HCT116 (cell line): ENCODE measurements at regions not wholly inside any gene's neighbourhood (a gene's known extent, or its start where the extent isn't known, plus 50 kb on each side); places are given as distances from the start of the nearest gene placed in this dataset.

Experiments used
- ATAC-seq: fragments of 200-7000 bp; cut with Tn5 transposase; 2 replicates; pipeline ENCODE4 v1.9.1; 2020; ENCODE audit warnings: mild to moderate bottlenecking, moderate library complexity
- BruUV-seq: library from RNA; stranded (reverse); fragments of 400-500 nt; replicated peaks from 2 replicates; lab custom pipeline; 2021; lab: Mats Ljungman, UMichigan
- CTCF ChIA-PET: fragments of 300-600 bp; sonication (Branson Sonifier 250); formaldehyde crosslinking; loops from one replicate; lab custom pipeline; 2021; ENCODE audit warnings: antibody characterized with exemption; lab: Charles Lee
- POLR2A ChIA-PET: fragments of 300-600, 350-600 bp; sonication (Branson Sonifier 250); formaldehyde crosslinking; loops from one replicate; lab custom pipeline; 2021; ENCODE audit warnings: antibody characterized with exemption; lab: Charles Lee
- RAD21 ChIA-PET, 2 experiments: fragments of 300-600 bp; sonication (Branson Sonifier 250); formaldehyde crosslinking; loops; one replicate each; lab custom pipeline; 2023; ENCODE audit warnings: low total read pairs in 2 of 2; ENCODE audit not compliant: uncharacterized antibody in 2 of 2, unreplicated experiment in 2 of 2, low non-redundant PET in 1 of 2; lab: Charles Lee
- DNase-seq: peaks from one replicate; pipeline ENCODE4 v3.0.0-alpha.2; 2010; ENCODE audit warnings: low read depth, low spot score
- H2AFZ ChIP-seq: fragments of 200-600 bp; shearing (Covaris generic), sonication (generic); 2 replicates; pipeline ENCODE4 v1.6.1; 2017; ENCODE audit warnings: low read depth, mixed run types, mixed read lengths, antibody characterized with exemption, low read length; ENCODE audit not compliant: poor library complexity, severe bottlenecking
- H3K27ac ChIP-seq: 2 replicates; pipeline ENCODE4 v1.5.1; 2012; ENCODE audit warnings: low read depth, low read length
- H3K27me3 ChIP-seq: fragments of 200-600 bp; sonication (generic); 2 replicates; pipeline ENCODE4 v1.6.1; 2016; ENCODE audit warnings: mixed run types, low read length, mixed read lengths; ENCODE audit not compliant: insufficient read depth
- H3K36me3 ChIP-seq, 2 experiments: fragments of 200-500 bp in 1 of 2; fragments of 200-600 bp in 1 of 2; sonication (Bioruptor generic) in 1 of 2; sonication (generic) in 1 of 2; 2 replicates each; pipeline versions ENCODE4 v1.5.1 to v1.6.1; 2014 to 2016; ENCODE audit warnings: low read length in 2 of 2, inconsistent platforms in 1 of 2, mixed read lengths in 1 of 2, mixed run types in 1 of 2; ENCODE audit not compliant: insufficient read depth in 2 of 2, control insufficient read depth in 1 of 2
- H3K4me1 ChIP-seq, 2 experiments: fragments of 200-600 bp in 1 of 2; sonication (generic) in 1 of 2; 2 replicates each; pipeline versions ENCODE4 v1.5.1 to v1.6.1; 2012 to 2017; ENCODE audit warnings: low read length in 2 of 2, inconsistent platforms in 1 of 2, mild to moderate bottlenecking in 1 of 2, mixed read lengths in 1 of 2, mixed run types in 1 of 2, moderate library complexity in 1 of 2; ENCODE audit not compliant: insufficient read depth in 2 of 2, control insufficient read depth in 1 of 2
- H3K4me2 ChIP-seq: fragments of 200-600 bp; sonication (generic); 2 replicates; pipeline ENCODE4 v1.6.1; 2017; ENCODE audit warnings: mixed run types, low read length, mixed read lengths
- H3K4me3 ChIP-seq, 2 experiments: fragments of 200-600 bp in 1 of 2; sonication (generic) in 1 of 2; replicated peaks in 1 of 2; 2 replicates each; pipeline ENCODE4 v1.5.1; 2011 to 2016; ENCODE audit warnings: low read length in 2 of 2, control low read depth in 1 of 2, low read depth in 1 of 2, mild to moderate bottlenecking in 1 of 2, mixed read lengths in 1 of 2, mixed run types in 1 of 2
- H3K79me2 ChIP-seq: fragments of 200-600 bp; sonication (generic); 2 replicates; pipeline ENCODE4 v1.6.1; 2017; ENCODE audit warnings: mild to moderate bottlenecking, mixed run types, low read length, moderate library complexity, mixed read lengths; ENCODE audit not compliant: insufficient read depth
- H3K9ac ChIP-seq: fragments of 200-600 bp; sonication (generic); 2 replicates; pipeline ENCODE4 v1.6.1; 2016; ENCODE audit warnings: low read length, mixed read lengths
- H3K9me2 ChIP-seq: fragments of 200-600 bp; sonication (generic), shearing (Covaris generic); 2 replicates; pipeline ENCODE4 v1.6.1; 2017; ENCODE audit warnings: mixed run types, mild to moderate bottlenecking, moderate library complexity; ENCODE audit not compliant: insufficient read depth
- H3K9me3 ChIP-seq, 2 experiments: fragments of 200-500 bp in 1 of 2; fragments of 200-600 bp in 1 of 2; sonication (Bioruptor generic) in 1 of 2; sonication (generic) in 1 of 2; 2 replicates each; pipeline ENCODE4 v1.6.1; 2014 to 2017; ENCODE audit warnings: low read length in 2 of 2, mixed read lengths in 2 of 2, inconsistent platforms in 1 of 2, low read depth in 1 of 2, mild to moderate bottlenecking in 1 of 2, mixed run types in 1 of 2, moderate library complexity in 1 of 2; ENCODE audit not compliant: control insufficient read depth in 1 of 2, insufficient read depth in 1 of 2
- H4K20me1 ChIP-seq: fragments of 200-600 bp; sonication (generic), shearing (Covaris generic); 2 replicates; pipeline ENCODE4 v1.6.1; 2017; ENCODE audit warnings: mixed run types, mild to moderate bottlenecking, moderate library complexity; ENCODE audit not compliant: insufficient read depth
- CEBPB ChIP-seq: IDR thresholded peaks from 2 replicates; pipeline ENCODE4 v1.6.1; 2012; ENCODE audit warnings: low read depth
- ELF1 ChIP-seq: IDR thresholded peaks from 2 replicates; pipeline ENCODE4 v1.6.1; 2012; ENCODE audit warnings: low read depth, borderline replicate concordance
- JUND ChIP-seq: IDR thresholded peaks from 2 replicates; pipeline ENCODE4 v1.6.1; 2012
- POLR2A ChIP-seq: IDR thresholded peaks from 2 replicates; pipeline ENCODE4 v1.7.0; 2011; ENCODE audit warnings: borderline replicate concordance; ENCODE audit not compliant: insufficient read depth, insufficient read length; ENCODE audit errors: extremely low read depth
- SIN3A ChIP-seq: IDR thresholded peaks from 2 replicates; pipeline ENCODE4 v1.6.1; 2012; ENCODE audit warnings: low read depth
- YY1 ChIP-seq: IDR thresholded peaks from 2 replicates; pipeline ENCODE4 v1.6.1; 2011; ENCODE audit warnings: low read length, low read depth, moderate library complexity, mild to moderate bottlenecking; ENCODE audit not compliant: insufficient replicate concordance; ENCODE audit errors: extremely low read depth
- ZFX ChIP-seq: fragments of 450-650 bp; IDR thresholded peaks from 2 replicates; pipeline ENCODE4 v1.6.1; 2017
- intact Hi-C: fragments of 100-400 bp; cut with micrococcal nuclease; formaldehyde crosslinking; loops from 2 replicates; pipeline ENCODE4 v1.10.0; 2022
- TF ChIP-seq, protein P1 (sequence below): IDR thresholded peaks from 2 replicates; pipeline ENCODE4 v1.6.1; 2011; ENCODE audit warnings: mild to moderate bottlenecking, low read length, moderate library complexity; ENCODE audit not compliant: insufficient replicate concordance; ENCODE audit errors: extremely low read depth
- TF ChIP-seq, protein P2 (sequence below), 3 experiments: fragments of 200-600 bp in 1 of 3; sonication (generic) in 1 of 3; IDR thresholded peaks in 2 of 3; conservative IDR thresholded peaks in 1 of 3; 2 replicates each; pipeline ENCODE4 v1.5.1; 2012 to 2017; ENCODE audit warnings: low read depth in 2 of 3, low read length in 2 of 3, antibody characterized with exemption in 1 of 3, borderline replicate concordance in 1 of 3, control low read depth in 1 of 3, mild to moderate bottlenecking in 1 of 3, mixed read lengths in 1 of 3, mixed run types in 1 of 3, moderate library complexity in 1 of 3; ENCODE audit not compliant: insufficient read depth in 1 of 3

DNA sequence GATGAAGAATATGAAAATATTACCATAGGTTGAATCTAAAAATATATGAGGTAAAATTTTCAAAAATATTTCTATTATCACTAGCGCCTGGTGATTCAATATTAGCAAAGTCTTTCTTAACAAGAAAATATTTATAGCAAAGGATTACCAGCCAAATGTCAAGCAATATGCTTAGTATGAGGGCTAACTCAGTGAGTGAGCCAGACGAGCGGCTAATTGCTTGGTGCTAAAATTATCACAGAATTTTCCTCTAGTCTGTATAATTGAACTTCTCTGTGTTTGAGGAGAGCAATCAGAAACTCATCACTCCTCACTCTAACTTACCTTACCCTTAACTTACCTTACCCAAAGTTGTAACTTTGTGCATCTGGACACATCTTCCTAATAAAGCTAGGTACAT, 304.9 kb upstream of the PRR16 start:
- intact Hi-C loops, result no loop called here
- no peaks in the 10 kb centered on the region for H3K9me3 ChIP-seq
- TF ChIP-seq ELF1 (no peak), CEBPB (no peak), JUND (no peak), SIN3A (no peak), ZFX (no peak), YY1 (no peak), POLR2A (no peak)
- TF ChIP-seq, protein P1, sequence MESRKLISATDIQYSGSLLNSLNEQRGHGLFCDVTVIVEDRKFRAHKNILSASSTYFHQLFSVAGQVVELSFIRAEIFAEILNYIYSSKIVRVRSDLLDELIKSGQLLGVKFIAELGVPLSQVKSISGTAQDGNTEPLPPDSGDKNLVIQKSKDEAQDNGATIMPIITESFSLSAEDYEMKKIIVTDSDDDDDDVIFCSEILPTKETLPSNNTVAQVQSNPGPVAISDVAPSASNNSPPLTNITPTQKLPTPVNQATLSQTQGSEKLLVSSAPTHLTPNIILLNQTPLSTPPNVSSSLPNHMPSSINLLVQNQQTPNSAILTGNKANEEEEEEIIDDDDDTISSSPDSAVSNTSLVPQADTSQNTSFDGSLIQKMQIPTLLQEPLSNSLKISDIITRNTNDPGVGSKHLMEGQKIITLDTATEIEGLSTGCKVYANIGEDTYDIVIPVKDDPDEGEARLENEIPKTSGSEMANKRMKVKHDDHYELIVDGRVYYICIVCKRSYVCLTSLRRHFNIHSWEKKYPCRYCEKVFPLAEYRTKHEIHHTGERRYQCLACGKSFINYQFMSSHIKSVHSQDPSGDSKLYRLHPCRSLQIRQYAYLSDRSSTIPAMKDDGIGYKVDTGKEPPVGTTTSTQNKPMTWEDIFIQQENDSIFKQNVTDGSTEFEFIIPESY, result no peak
- TF ChIP-seq, protein P2, sequence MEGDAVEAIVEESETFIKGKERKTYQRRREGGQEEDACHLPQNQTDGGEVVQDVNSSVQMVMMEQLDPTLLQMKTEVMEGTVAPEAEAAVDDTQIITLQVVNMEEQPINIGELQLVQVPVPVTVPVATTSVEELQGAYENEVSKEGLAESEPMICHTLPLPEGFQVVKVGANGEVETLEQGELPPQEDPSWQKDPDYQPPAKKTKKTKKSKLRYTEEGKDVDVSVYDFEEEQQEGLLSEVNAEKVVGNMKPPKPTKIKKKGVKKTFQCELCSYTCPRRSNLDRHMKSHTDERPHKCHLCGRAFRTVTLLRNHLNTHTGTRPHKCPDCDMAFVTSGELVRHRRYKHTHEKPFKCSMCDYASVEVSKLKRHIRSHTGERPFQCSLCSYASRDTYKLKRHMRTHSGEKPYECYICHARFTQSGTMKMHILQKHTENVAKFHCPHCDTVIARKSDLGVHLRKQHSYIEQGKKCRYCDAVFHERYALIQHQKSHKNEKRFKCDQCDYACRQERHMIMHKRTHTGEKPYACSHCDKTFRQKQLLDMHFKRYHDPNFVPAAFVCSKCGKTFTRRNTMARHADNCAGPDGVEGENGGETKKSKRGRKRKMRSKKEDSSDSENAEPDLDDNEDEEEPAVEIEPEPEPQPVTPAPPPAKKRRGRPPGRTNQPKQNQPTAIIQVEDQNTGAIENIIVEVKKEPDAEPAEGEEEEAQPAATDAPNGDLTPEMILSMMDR (IDR thresholded peaks at IDR 0.05 in 2 of 3, conservative IDR thresholded peaks at IDR 0.05 in 1 of 3; ENCODE audit: borderline replicate concordance in 1 of 3, insufficient read depth in 1 of 3, low read depth in 2 of 3, low read length in 2 of 3), result no peak
- no peak for DNase-seq
- H2AFZ ChIP-seq, result no peak overlapping the region
- no peak overlapping the region for H3K9ac ChIP-seq
- no peak overlapping the region for H3K4me3 ChIP-seq
- H3K27me3 ChIP-seq, result no peaks in the 10 kb centered on the region
- H3K4me2 ChIP-seq, result no peak overlapping the region
- no peaks in the 10 kb centered on the region for H3K4me1 ChIP-seq
- no peaks in the 10 kb centered on the region for H4K20me1 ChIP-seq
- no peak overlapping the region for H3K27ac ChIP-seq
- CTCF ChIA-PET, result no interaction called here
- BruUV-seq, result no TSS peak
- RAD21 ChIA-PET, result no interaction called here
- no peaks in the 10 kb centered on the region for H3K79me2 ChIP-seq
- no peak for ATAC-seq
- H3K9me2 ChIP-seq, result no peaks in the 10 kb centered on the region
- H3K36me3 ChIP-seq, result no peaks in the 10 kb centered on the region
- POLR2A ChIA-PET, result no interaction called here
